SK-N-SH (cell line): ENCODE measurements at regions not wholly inside any gene's neighbourhood (a gene's known extent, or its start where the extent isn't known, plus 50 kb on each side); places are given as distances from the start of the nearest gene placed in this dataset.

Experiments
- CTCF ChIA-PET: fragments of 300-600, 350-600 bp; formaldehyde crosslinking; extraction: SDS; loops from one replicate; lab custom pipeline; 2021; lab: Yijun Ruan, JAX
- POLR2A ChIA-PET: fragments of 350-600 bp; sonication (Branson Sonifier 250); formaldehyde crosslinking; extraction: SDS; loops from one replicate; lab custom pipeline; 2020; ENCODE audit warnings: antibody characterized with exemption, inconsistent platforms; lab: Yijun Ruan, JAX
- DNase-seq: peaks from one replicate; pipeline ENCODE4 v3.0.0; 2012
- H2AFZ ChIP-seq: fragments of 200-600 bp; sonication (generic); 2 replicates; pipeline ENCODE4 v1.8.1; 2016; ENCODE audit warnings: antibody characterized with exemption, mild to moderate bottlenecking, low read depth
- H3F3A ChIP-seq: fragments of 200-600 bp; sonication (generic); replicated peaks from 2 replicates; pipeline ENCODE3; 2016; ENCODE audit warnings: antibody characterized with exemption, mild to moderate bottlenecking; ENCODE audit not compliant: insufficient read depth
- H3K27ac ChIP-seq, 2 experiments: fragments of 200-500 bp in 1 of 2; fragments of 200-600 bp in 1 of 2; sonication (Bioruptor generic) in 1 of 2; sonication (generic), shearing (Covaris generic) in 1 of 2; 2 replicates each; pipeline versions ENCODE4 v1.5.1 to v1.6.1; 2014 to 2016; ENCODE audit warnings: low read depth in 2 of 2, inconsistent platforms in 1 of 2, low read length in 1 of 2, mild to moderate bottlenecking in 1 of 2, mixed read lengths in 1 of 2
- H3K27me3 ChIP-seq: fragments of 200-600 bp; sonication (generic), shearing (Covaris generic); 2 replicates; pipeline ENCODE4 v1.6.1; 2016; ENCODE audit warnings: mixed run types; ENCODE audit not compliant: insufficient read depth
- H3K36me3 ChIP-seq, 2 experiments: fragments of 200-500 bp in 1 of 2; fragments of 200-600 bp in 1 of 2; sonication (Bioruptor generic) in 1 of 2; sonication (generic) in 1 of 2; replicated peaks in 1 of 2; 2 replicates each; pipeline versions ENCODE3 to v1.5.1; 2014 to 2016; ENCODE audit warnings: low read length in 1 of 2, mild to moderate bottlenecking in 1 of 2; ENCODE audit not compliant: insufficient read depth in 2 of 2, control insufficient read depth in 1 of 2
- H3K4me1 ChIP-seq, 2 experiments: fragments of 200-500 bp in 1 of 2; fragments of 200-600 bp in 1 of 2; sonication (Bioruptor generic) in 1 of 2; sonication (generic), shearing (Covaris generic) in 1 of 2; 2 replicates each; pipeline versions ENCODE4 v1.5.1 to v1.6.1; 2014 to 2016; ENCODE audit warnings: low read depth in 1 of 2, low read length in 1 of 2, mixed run types in 1 of 2; ENCODE audit not compliant: insufficient read depth in 2 of 2, control insufficient read depth in 1 of 2
- H3K4me2 ChIP-seq: fragments of 200-600 bp; sonication (generic), shearing (Covaris generic); 2 replicates; pipeline ENCODE4 v1.6.1; 2017; ENCODE audit warnings: mixed run types
- H3K4me3 ChIP-seq, 2 experiments: fragments of 200-500 bp in 1 of 2; fragments of 200-600 bp in 1 of 2; sonication (Bioruptor generic) in 1 of 2; sonication (generic), shearing (Covaris generic) in 1 of 2; 2 replicates each; pipeline versions ENCODE4 v1.5.1 to v1.8.1; 2014 to 2016; ENCODE audit warnings: low read depth in 2 of 2, inconsistent platforms in 1 of 2, low read length in 1 of 2, mild to moderate bottlenecking in 1 of 2, mixed read lengths in 1 of 2, moderate library complexity in 1 of 2
- H3K79me2 ChIP-seq: fragments of 200-600 bp; sonication (generic); 2 replicates; pipeline ENCODE4 v1.8.1; 2017; ENCODE audit warnings: mild to moderate bottlenecking; ENCODE audit not compliant: insufficient read depth
- H3K9ac ChIP-seq: fragments of 200-600 bp; sonication (generic); 2 replicates; pipeline ENCODE4 v1.6.1; 2017; ENCODE audit warnings: mixed run types
- H3K9me2 ChIP-seq: fragments of 200-600 bp; sonication (generic); 2 replicates; pipeline ENCODE4 v1.6.1; 2017; ENCODE audit warnings: mixed run types
- H3K9me3 ChIP-seq: fragments of 200-600 bp; sonication (generic); 2 replicates; pipeline ENCODE4 v1.6.1; 2017; ENCODE audit warnings: mixed run types, mild to moderate bottlenecking, moderate library complexity
- H4K20me1 ChIP-seq: fragments of 200-600 bp; sonication (generic); 2 replicates; pipeline ENCODE4 v1.6.1; 2017; ENCODE audit warnings: mild to moderate bottlenecking, mixed run types; ENCODE audit not compliant: insufficient read depth
- ELF1 ChIP-seq: IDR thresholded peaks from 2 replicates; pipeline ENCODE4 v1.4.0; 2012
- EZH2phosphoT487 ChIP-seq: fragments of 200-600 bp; sonication (generic); IDR thresholded peaks from 2 replicates; pipeline ENCODE4 v1.6.1; 2017; ENCODE audit warnings: low read depth, mixed run types, mild to moderate bottlenecking, antibody characterized with exemption, moderate library complexity, borderline replicate concordance
- FOSL2 ChIP-seq: IDR thresholded peaks from 2 replicates; pipeline ENCODE4 v1.4.0; 2012; ENCODE audit warnings: low read depth, mild to moderate bottlenecking, moderate library complexity, borderline replicate concordance
- MEF2A ChIP-seq: IDR thresholded peaks from 2 replicates; pipeline ENCODE4 v1.4.0; 2012; ENCODE audit warnings: low read depth, borderline replicate concordance
- NFIC ChIP-seq: IDR thresholded peaks from 2 replicates; pipeline ENCODE4 v1.4.0; 2012; ENCODE audit warnings: borderline replicate concordance
- NRF1 ChIP-seq: IDR thresholded peaks from 2 replicates; pipeline ENCODE4 v1.6.1; 2012; ENCODE audit warnings: low read depth, mild to moderate bottlenecking, low read length
- RXRA ChIP-seq: IDR thresholded peaks from 2 replicates; pipeline ENCODE4 v1.4.0; 2012; ENCODE audit warnings: low read depth, mild to moderate bottlenecking, borderline replicate concordance
- TCF12 ChIP-seq: IDR thresholded peaks from 2 replicates; pipeline ENCODE4 v1.4.0; 2012
- USF1 ChIP-seq: IDR thresholded peaks from 2 replicates; pipeline ENCODE4 v1.4.0; 2012; ENCODE audit warnings: low read depth, borderline replicate concordance
- YY1 ChIP-seq: IDR thresholded peaks from 2 replicates; pipeline ENCODE4 v1.4.0; 2012; ENCODE audit warnings: low read depth, mild to moderate bottlenecking
- ZBTB33 ChIP-seq: IDR thresholded peaks from 2 replicates; pipeline ENCODE4 v1.4.0; 2012; ENCODE audit warnings: low read depth, borderline replicate concordance
- WGBS: methylation state at CpG from one replicate; pipeline ENCODE4 v1.1.6; 2017; ENCODE audit warnings: low lambda C conversion rate; 5-methylcytosine and 5-hydroxymethylcytosine counted together
- TF ChIP-seq, protein P1 (sequence below): fragments of 200-600 bp; sonication (generic); IDR thresholded peaks from 2 replicates; pipeline ENCODE4 v1.6.1; 2017; ENCODE audit warnings: antibody characterized with exemption, mild to moderate bottlenecking, moderate library complexity
- TF ChIP-seq, protein P2 (sequence below): fragments of 150-350 bp; IDR thresholded peaks from 2 replicates; pipeline ENCODE4 v1.6.1; 2017; ENCODE audit warnings: antibody characterized with exemption, low read length, low read depth, borderline replicate concordance
- TF ChIP-seq, protein P3 (sequence below): fragments of 150-350 bp; IDR thresholded peaks from 2 replicates; pipeline ENCODE4 v1.6.1; 2016; ENCODE audit warnings: mild to moderate bottlenecking, low read depth, low read length
- TF ChIP-seq, protein P4 (sequence below): IDR thresholded peaks from 2 replicates; pipeline ENCODE4; 2012
- TF ChIP-seq, protein P5 (sequence below): IDR thresholded peaks from 2 replicates; pipeline ENCODE4 v1.6.1; 2012; ENCODE audit warnings: mild to moderate bottlenecking, low read depth, low read length, moderate library complexity

DNA sequence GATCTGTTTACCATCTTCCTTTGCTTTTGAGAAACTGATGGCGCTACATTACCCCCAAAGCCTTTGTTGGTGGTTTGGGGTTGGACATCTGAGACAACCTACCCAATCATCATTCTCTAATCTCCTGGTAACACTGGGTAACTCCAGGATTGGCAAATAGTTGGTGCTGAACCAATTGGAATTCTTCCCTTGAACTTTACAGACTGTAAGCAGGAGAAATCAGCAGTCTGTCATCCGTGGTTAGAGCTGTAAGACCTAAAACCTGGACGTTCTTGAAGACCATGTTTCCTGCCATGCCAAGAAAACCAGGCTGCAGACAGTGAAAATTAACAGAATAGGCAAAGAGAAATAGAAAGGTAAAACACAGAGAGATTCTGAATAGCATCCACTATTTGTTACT, 398.8 kb upstream of the SALL1 start:
- no peaks in the 10 kb centered on the region for H3K9me2 ChIP-seq
- no peaks in the 10 kb centered on the region for H3K27me3 ChIP-seq
- DNase-seq, result no peak
- ChIA-PET CTCF (interaction anchor here (1.2 kb wide), 1 partner anchor 9 kb away, joined by 3 read pairs; no protein-coding TSS in a partner anchor), POLR2A (no interaction called here)
- no peak overlapping the region for H3K4me3 ChIP-seq
- no peaks in the 10 kb centered on the region for H4K20me1 ChIP-seq
- no peaks in the 10 kb centered on the region for H3K79me2 ChIP-seq
- H3K9ac ChIP-seq, result no peak overlapping the region
- no peaks in the 10 kb centered on the region for H3F3A ChIP-seq
- H3K9me3 ChIP-seq, result no peaks in the 10 kb centered on the region
- H3K4me2 ChIP-seq, result no peak overlapping the region
- no peak for TF ChIP-seq FOSL2
- no peak for TF ChIP-seq RXRA
- TF ChIP-seq USF1, result no peak
- no peak for TF ChIP-seq NRF1
- TF ChIP-seq, protein P1, sequence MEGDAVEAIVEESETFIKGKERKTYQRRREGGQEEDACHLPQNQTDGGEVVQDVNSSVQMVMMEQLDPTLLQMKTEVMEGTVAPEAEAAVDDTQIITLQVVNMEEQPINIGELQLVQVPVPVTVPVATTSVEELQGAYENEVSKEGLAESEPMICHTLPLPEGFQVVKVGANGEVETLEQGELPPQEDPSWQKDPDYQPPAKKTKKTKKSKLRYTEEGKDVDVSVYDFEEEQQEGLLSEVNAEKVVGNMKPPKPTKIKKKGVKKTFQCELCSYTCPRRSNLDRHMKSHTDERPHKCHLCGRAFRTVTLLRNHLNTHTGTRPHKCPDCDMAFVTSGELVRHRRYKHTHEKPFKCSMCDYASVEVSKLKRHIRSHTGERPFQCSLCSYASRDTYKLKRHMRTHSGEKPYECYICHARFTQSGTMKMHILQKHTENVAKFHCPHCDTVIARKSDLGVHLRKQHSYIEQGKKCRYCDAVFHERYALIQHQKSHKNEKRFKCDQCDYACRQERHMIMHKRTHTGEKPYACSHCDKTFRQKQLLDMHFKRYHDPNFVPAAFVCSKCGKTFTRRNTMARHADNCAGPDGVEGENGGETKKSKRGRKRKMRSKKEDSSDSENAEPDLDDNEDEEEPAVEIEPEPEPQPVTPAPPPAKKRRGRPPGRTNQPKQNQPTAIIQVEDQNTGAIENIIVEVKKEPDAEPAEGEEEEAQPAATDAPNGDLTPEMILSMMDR, result no peak
- no peak for TF ChIP-seq ZBTB33
- TF ChIP-seq, protein P2, sequence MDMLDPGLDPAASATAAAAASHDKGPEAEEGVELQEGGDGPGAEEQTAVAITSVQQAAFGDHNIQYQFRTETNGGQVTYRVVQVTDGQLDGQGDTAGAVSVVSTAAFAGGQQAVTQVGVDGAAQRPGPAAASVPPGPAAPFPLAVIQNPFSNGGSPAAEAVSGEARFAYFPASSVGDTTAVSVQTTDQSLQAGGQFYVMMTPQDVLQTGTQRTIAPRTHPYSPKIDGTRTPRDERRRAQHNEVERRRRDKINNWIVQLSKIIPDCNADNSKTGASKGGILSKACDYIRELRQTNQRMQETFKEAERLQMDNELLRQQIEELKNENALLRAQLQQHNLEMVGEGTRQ, result no peak
- no peak for TF ChIP-seq YY1
- no peak for TF ChIP-seq ELF1
- TF ChIP-seq NFIC, result no peak
- TF ChIP-seq TCF12, result no peak
- TF ChIP-seq MEF2A, result no peak
- no peak for TF ChIP-seq EZH2phosphoT487
- TF ChIP-seq, protein P3, sequence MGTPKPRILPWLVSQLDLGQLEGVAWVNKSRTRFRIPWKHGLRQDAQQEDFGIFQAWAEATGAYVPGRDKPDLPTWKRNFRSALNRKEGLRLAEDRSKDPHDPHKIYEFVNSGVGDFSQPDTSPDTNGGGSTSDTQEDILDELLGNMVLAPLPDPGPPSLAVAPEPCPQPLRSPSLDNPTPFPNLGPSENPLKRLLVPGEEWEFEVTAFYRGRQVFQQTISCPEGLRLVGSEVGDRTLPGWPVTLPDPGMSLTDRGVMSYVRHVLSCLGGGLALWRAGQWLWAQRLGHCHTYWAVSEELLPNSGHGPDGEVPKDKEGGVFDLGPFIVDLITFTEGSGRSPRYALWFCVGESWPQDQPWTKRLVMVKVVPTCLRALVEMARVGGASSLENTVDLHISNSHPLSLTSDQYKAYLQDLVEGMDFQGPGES, result no peak
- TF ChIP-seq, protein P4, sequence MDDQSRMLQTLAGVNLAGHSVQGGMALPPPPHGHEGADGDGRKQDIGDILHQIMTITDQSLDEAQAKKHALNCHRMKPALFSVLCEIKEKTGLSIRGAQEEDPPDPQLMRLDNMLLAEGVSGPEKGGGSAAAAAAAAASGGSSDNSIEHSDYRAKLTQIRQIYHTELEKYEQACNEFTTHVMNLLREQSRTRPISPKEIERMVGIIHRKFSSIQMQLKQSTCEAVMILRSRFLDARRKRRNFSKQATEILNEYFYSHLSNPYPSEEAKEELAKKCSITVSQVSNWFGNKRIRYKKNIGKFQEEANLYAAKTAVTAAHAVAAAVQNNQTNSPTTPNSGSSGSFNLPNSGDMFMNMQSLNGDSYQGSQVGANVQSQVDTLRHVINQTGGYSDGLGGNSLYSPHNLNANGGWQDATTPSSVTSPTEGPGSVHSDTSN, result no peak
- TF ChIP-seq, protein P5, sequence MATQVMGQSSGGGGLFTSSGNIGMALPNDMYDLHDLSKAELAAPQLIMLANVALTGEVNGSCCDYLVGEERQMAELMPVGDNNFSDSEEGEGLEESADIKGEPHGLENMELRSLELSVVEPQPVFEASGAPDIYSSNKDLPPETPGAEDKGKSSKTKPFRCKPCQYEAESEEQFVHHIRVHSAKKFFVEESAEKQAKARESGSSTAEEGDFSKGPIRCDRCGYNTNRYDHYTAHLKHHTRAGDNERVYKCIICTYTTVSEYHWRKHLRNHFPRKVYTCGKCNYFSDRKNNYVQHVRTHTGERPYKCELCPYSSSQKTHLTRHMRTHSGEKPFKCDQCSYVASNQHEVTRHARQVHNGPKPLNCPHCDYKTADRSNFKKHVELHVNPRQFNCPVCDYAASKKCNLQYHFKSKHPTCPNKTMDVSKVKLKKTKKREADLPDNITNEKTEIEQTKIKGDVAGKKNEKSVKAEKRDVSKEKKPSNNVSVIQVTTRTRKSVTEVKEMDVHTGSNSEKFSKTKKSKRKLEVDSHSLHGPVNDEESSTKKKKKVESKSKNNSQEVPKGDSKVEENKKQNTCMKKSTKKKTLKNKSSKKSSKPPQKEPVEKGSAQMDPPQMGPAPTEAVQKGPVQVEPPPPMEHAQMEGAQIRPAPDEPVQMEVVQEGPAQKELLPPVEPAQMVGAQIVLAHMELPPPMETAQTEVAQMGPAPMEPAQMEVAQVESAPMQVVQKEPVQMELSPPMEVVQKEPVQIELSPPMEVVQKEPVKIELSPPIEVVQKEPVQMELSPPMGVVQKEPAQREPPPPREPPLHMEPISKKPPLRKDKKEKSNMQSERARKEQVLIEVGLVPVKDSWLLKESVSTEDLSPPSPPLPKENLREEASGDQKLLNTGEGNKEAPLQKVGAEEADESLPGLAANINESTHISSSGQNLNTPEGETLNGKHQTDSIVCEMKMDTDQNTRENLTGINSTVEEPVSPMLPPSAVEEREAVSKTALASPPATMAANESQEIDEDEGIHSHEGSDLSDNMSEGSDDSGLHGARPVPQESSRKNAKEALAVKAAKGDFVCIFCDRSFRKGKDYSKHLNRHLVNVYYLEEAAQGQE, result no peak
- TF ChIP-seq, all 33 proteins: peak for 0
- Histone ChIP-seq H3K4me1 (no peaks in the 10 kb centered on the region), H3K36me3 (no peaks in the 10 kb centered on the region), H3K27ac (no peak overlapping the region), H2AFZ (no peak overlapping the region)
- 67% methylated on average over 3 of the region's 3 CpGs for WGBS
